HG03097 (cell line): ENCODE measurements at regions not wholly inside any gene's neighbourhood (a gene's known extent, or its start where the extent isn't known, plus 50 kb on each side); places are given as distances from the start of the nearest gene placed in this dataset.
"Not testable (repeated sequence)": the region's sequence is repeated elsewhere in the genome, so short reads cannot be mapped to it uniquely, and the experiment has no call there.

Experiments used
- ATAC-seq: cut with Tn5 transposase; IDR thresholded peaks from one replicate; pipeline ENCODE4 v1.9.1; 2021; ENCODE audit not compliant: unreplicated experiment, low FRiP score

- ATAC-seq, result no peak
Measured at GRCh38 chr1:166488327-166488726, 321.5 kb upstream of the FAM78B start.

- ATAC-seq, result no peak
Measured at GRCh38 chr1:166489356-166489669, 322.5 kb upstream of the FAM78B start.

- ATAC-seq, result peak; percentile 83
Measured at GRCh38 chr1:166489670-166490436, 323.1 kb upstream of the FAM78B start.

- no peak for ATAC-seq
Measured at GRCh38 chr1:166490437-166490991, 323.7 kb upstream of the FAM78B start.

GRCh38 chr1:166493765-166494164 is 327.0 kb upstream of the FAM78B start:
- ATAC-seq, result not testable (repeated sequence)

GRCh38 chr1:166507347-166507746 is 331.9 kb upstream of the POGK start:
- no peak for ATAC-seq

GRCh38 chr1:166511761-166512160 is 327.5 kb upstream of the POGK start:
- no peak for ATAC-seq

GRCh38 chr1:166514067-166514466 is 325.2 kb upstream of the POGK start:
- ATAC-seq, result no peak

GRCh38 chr1:166527752-166528151 is 311.5 kb upstream of the POGK start:
- no peak for ATAC-seq

- ATAC-seq, result no peak
Measured at GRCh38 chr1:166538646-166539045, 300.6 kb upstream of the POGK start.

- ATAC-seq, result no peak
Measured at GRCh38 chr1:166544036-166544435, 295.2 kb upstream of the POGK start.

GRCh38 chr1:166544561-166544960 is 294.7 kb upstream of the POGK start:
- no peak for ATAC-seq

- ATAC-seq, result no peak
Measured at GRCh38 chr1:166552706-166553105, 286.6 kb upstream of the POGK start.

- ATAC-seq, result no peak
Measured at GRCh38 chr1:166570954-166571353, 268.3 kb upstream of the POGK start.

- no peak for ATAC-seq
Measured at GRCh38 chr1:166573199-166573598, 266.1 kb upstream of the POGK start.

GRCh38 chr1:166579557-166580501 is 259.4 kb upstream of the POGK start:
- ATAC-seq, result no peak

- ATAC-seq, result no peak
Measured at GRCh38 chr1:166588741-166589140, 250.5 kb upstream of the POGK start.

- ATAC-seq, result no peak
Measured at GRCh38 chr1:166590161-166590560, 249.1 kb upstream of the POGK start.

- no peak for ATAC-seq
Measured at GRCh38 chr1:166594646-166595045, 244.6 kb upstream of the POGK start.

- no peak for ATAC-seq
Measured at GRCh38 chr1:166597516-166597915, 241.8 kb upstream of the POGK start.

- no peak for ATAC-seq
Measured at GRCh38 chr1:166600574-166600973, 238.7 kb upstream of the POGK start.
